ENCODE measurements at regions not wholly inside any gene's neighbourhood (a gene's known extent, or its start where the extent isn't known, plus 50 kb on each side); places are given as distances from the start of the nearest gene placed in this dataset.

DNA sequence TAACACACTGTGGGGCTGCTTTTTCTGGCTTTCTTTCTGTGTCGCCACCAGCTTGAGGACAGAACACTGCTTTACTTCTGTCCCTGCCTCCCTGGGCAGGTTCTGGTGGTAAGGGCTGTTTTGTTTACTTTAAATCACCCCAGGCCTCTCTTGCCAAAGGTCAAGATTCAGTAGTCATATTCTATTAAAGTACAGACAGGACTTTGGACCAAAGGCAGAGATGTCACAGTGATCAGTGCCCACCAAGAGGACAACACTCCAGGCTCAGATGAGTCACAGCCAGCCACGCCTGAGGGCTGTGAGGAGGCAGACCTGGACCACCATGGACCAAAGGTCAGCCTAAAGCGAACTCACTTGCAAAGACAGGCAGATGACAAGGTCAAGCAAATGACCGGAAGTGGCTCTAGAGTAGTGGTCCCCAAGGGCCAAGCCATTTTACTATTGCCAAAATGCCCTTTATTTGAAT, 200.0 kb downstream of the RHOU start:
- no peaks in the 10 kb centered on the region for H3K36me3 ChIP-seq (ENCODE audit: insufficient read depth, low read depth, low read length)
- no peak overlapping the region for H3K9ac ChIP-seq (ENCODE audit: low read depth, low read length)
- H3K4me1 ChIP-seq (ENCODE audit: insufficient read depth, low read length) = peaks cover 15% of the 10 kb centered on the region
- no peaks in the 10 kb centered on the region for H3K27me3 ChIP-seq (ENCODE audit: insufficient read depth, low read length)
- no peaks in the 10 kb centered on the region for H3K9me3 ChIP-seq (ENCODE audit: insufficient read depth, low read depth, low read length)
- no peak overlapping the region for H3K4me3 ChIP-seq (ENCODE audit: low read length)
- H3K27ac ChIP-seq (ENCODE audit: low read length) = no peak overlapping the region

- Histone ChIP-seq H3K9ac (ENCODE audit: low read depth, low read length) (no peak overlapping the region), H3K27me3 (ENCODE audit: insufficient read depth, low read length) (no peaks in the 10 kb centered on the region), H3K36me3 (ENCODE audit: insufficient read depth, low read depth, low read length) (no peaks in the 10 kb centered on the region), H3K4me3 (ENCODE audit: low read length) (no peak overlapping the region), H3K27ac (ENCODE audit: low read length) (no peak overlapping the region), H3K9me3 (ENCODE audit: insufficient read depth, low read depth, low read length) (no peaks in the 10 kb centered on the region), H3K4me1 (ENCODE audit: insufficient read depth, low read length) (peaks cover 15% of the 10 kb centered on the region)
Measured at GRCh38 chr1:228935855-228936727, 200.8 kb downstream of the RHOU start.

GRCh38 chr1:228936881-228937280, 201.6 kb downstream of the RHOU start:
- Histone ChIP-seq H3K27ac (ENCODE audit: low read length) (no peak overlapping the region), H3K36me3 (ENCODE audit: insufficient read depth, low read depth, low read length) (no peaks in the 10 kb centered on the region), H3K9ac (ENCODE audit: low read depth, low read length) (no peak overlapping the region), H3K9me3 (ENCODE audit: insufficient read depth, low read depth, low read length) (no peaks in the 10 kb centered on the region), H3K4me1 (ENCODE audit: insufficient read depth, low read length) (peaks cover 15% of the 10 kb centered on the region), H3K27me3 (ENCODE audit: insufficient read depth, low read length) (no peaks in the 10 kb centered on the region), H3K4me3 (ENCODE audit: low read length) (no peak overlapping the region)

GRCh38 chr1:228937351-228937750, 202.1 kb downstream of the RHOU start:
- Histone ChIP-seq H3K9me3 (ENCODE audit: insufficient read depth, low read depth, low read length) (no peaks in the 10 kb centered on the region), H3K9ac (ENCODE audit: low read depth, low read length) (no peak overlapping the region), H3K27me3 (ENCODE audit: insufficient read depth, low read length) (no peaks in the 10 kb centered on the region), H3K4me3 (ENCODE audit: low read length) (no peak overlapping the region), H3K27ac (ENCODE audit: low read length) (no peak overlapping the region), H3K4me1 (ENCODE audit: insufficient read depth, low read length) (peaks cover 15% of the 10 kb centered on the region), H3K36me3 (ENCODE audit: insufficient read depth, low read depth, low read length) (no peaks in the 10 kb centered on the region)

- Histone ChIP-seq H3K36me3 (ENCODE audit: insufficient read depth, low read depth, low read length) (no peaks in the 10 kb centered on the region), H3K27ac (ENCODE audit: low read length) (no peak overlapping the region), H3K4me1 (ENCODE audit: insufficient read depth, low read length) (peaks cover 15% of the 10 kb centered on the region), H3K9me3 (ENCODE audit: insufficient read depth, low read depth, low read length) (no peaks in the 10 kb centered on the region), H3K27me3 (ENCODE audit: insufficient read depth, low read length) (no peaks in the 10 kb centered on the region), H3K4me3 (ENCODE audit: low read length) (no peak overlapping the region), H3K9ac (ENCODE audit: low read depth, low read length) (no peak overlapping the region)
Measured at GRCh38 chr1:228937851-228938536, 202.7 kb downstream of the RHOU start.

DNA sequence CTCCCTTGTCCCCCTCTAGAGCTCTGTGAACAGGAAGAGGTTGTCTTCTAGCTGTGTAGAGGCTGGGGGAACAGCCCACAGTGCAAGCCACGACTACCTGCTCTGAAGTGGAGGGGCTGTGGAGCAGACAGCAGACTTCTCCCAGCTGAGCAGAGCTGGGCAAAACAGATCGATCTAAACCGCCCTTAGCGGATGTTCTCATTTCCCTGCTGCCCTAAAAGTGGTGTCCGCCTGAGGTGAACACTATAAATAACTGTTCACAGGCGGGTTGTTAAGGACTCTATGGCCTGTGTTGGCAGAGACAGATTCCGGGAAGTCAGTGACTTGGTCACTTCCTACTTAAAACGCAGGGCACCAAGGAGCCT, 203.2 kb downstream of the RHOU start:
- no peak overlapping the region for H3K9ac ChIP-seq (ENCODE audit: low read depth, low read length)
- no peaks in the 10 kb centered on the region for H3K36me3 ChIP-seq (ENCODE audit: insufficient read depth, low read depth, low read length)
- H3K4me3 ChIP-seq (ENCODE audit: low read length) = no peak overlapping the region
- no peaks in the 10 kb centered on the region for H3K27me3 ChIP-seq (ENCODE audit: insufficient read depth, low read length)
- peaks cover 15% of the 10 kb centered on the region for H3K4me1 ChIP-seq (ENCODE audit: insufficient read depth, low read length)
- H3K27ac ChIP-seq (ENCODE audit: low read length) = no peak overlapping the region
- H3K9me3 ChIP-seq (ENCODE audit: insufficient read depth, low read depth, low read length) = no peaks in the 10 kb centered on the region

- H3K27me3 ChIP-seq (ENCODE audit: insufficient read depth, low read length) = no peaks in the 10 kb centered on the region
- H3K9me3 ChIP-seq (ENCODE audit: insufficient read depth, low read depth, low read length) = no peaks in the 10 kb centered on the region
- H3K4me1 ChIP-seq (ENCODE audit: insufficient read depth, low read length) = peaks cover 15% of the 10 kb centered on the region
- no peak overlapping the region for H3K27ac ChIP-seq (ENCODE audit: low read length)
- no peaks in the 10 kb centered on the region for H3K36me3 ChIP-seq (ENCODE audit: insufficient read depth, low read depth, low read length)
- H3K9ac ChIP-seq (ENCODE audit: low read depth, low read length) = no peak overlapping the region
- no peak overlapping the region for H3K4me3 ChIP-seq (ENCODE audit: low read length)
Measured at GRCh38 chr1:228939001-228939691, 203.9 kb downstream of the RHOU start.

GRCh38 chr1:228939881-228940392, 204.7 kb downstream of the RHOU start:
- Histone ChIP-seq H3K36me3 (ENCODE audit: insufficient read depth, low read depth, low read length) (no peaks in the 10 kb centered on the region), H3K9ac (ENCODE audit: low read depth, low read length) (no peak overlapping the region), H3K27ac (ENCODE audit: low read length) (no peak overlapping the region), H3K27me3 (ENCODE audit: insufficient read depth, low read length) (no peaks in the 10 kb centered on the region), H3K4me3 (ENCODE audit: low read length) (no peak overlapping the region), H3K9me3 (ENCODE audit: insufficient read depth, low read depth, low read length) (no peaks in the 10 kb centered on the region), H3K4me1 (ENCODE audit: insufficient read depth, low read length) (peaks cover 15% of the 10 kb centered on the region)

DNA sequence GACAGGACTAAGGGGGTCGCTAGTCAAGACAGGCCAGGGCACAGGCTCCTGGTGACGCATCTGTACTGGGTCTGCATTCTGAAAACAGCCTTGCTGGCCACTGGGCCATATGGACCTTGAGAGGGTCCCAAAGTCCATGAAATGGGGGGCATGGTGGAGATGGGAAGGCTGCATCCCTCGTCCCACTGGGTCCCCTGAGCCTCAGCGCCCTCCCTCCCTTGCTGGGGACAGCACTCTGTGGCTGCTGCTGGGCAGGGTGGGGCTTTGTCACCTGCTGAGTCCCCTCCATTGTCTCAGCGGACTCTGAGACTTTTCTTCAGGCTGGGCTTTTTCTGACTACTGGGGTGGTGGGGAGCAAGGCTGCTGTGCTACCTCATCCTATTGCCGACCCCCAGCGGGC, 205.2 kb downstream of the RHOU start:
- no peaks in the 10 kb centered on the region for H3K27me3 ChIP-seq (ENCODE audit: insufficient read depth, low read length)
- H3K4me1 ChIP-seq (ENCODE audit: insufficient read depth, low read length) = peaks cover 15% of the 10 kb centered on the region
- no peaks in the 10 kb centered on the region for H3K36me3 ChIP-seq (ENCODE audit: insufficient read depth, low read depth, low read length)
- H3K4me3 ChIP-seq (ENCODE audit: low read length) = no peak overlapping the region
- H3K9ac ChIP-seq (ENCODE audit: low read depth, low read length) = no peak overlapping the region
- H3K27ac ChIP-seq (ENCODE audit: low read length) = no peak overlapping the region
- H3K9me3 ChIP-seq (ENCODE audit: insufficient read depth, low read depth, low read length) = no peaks in the 10 kb centered on the region

GRCh38 chr1:228940926-228941325, 205.6 kb downstream of the RHOU start:
- H3K4me1 ChIP-seq (ENCODE audit: insufficient read depth, low read length) = peaks cover 15% of the 10 kb centered on the region
- H3K36me3 ChIP-seq (ENCODE audit: insufficient read depth, low read depth, low read length) = no peaks in the 10 kb centered on the region
- H3K9me3 ChIP-seq (ENCODE audit: insufficient read depth, low read depth, low read length) = no peaks in the 10 kb centered on the region
- H3K27me3 ChIP-seq (ENCODE audit: insufficient read depth, low read length) = no peaks in the 10 kb centered on the region
- H3K9ac ChIP-seq (ENCODE audit: low read depth, low read length) = no peak overlapping the region
- H3K27ac ChIP-seq (ENCODE audit: low read length) = no peak overlapping the region
- no peak overlapping the region for H3K4me3 ChIP-seq (ENCODE audit: low read length)

DNA sequence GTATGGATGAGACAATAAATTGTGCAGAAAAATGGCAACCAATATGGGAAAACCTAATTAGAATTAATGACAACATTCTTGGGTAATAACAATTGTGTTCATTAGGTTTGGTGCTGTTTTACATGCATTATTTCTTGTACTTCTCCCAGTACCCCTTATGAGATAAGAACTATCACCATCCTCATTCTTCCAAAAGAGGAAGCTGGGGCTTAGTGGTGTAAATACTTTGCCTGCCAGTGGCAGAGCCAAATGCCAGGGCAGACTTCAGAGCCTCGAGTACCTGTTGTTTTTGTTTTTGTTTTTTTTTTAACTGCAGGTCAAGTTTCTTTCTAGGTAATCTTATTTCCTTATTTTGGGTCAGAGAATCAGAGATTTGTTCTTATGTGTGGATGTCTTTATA, 206.4 kb downstream of the RHOU start:
- Histone ChIP-seq H3K4me3 (ENCODE audit: low read length) (no peak overlapping the region), H3K36me3 (ENCODE audit: insufficient read depth, low read depth, low read length) (no peaks in the 10 kb centered on the region), H3K27me3 (ENCODE audit: insufficient read depth, low read length) (no peaks in the 10 kb centered on the region), H3K9me3 (ENCODE audit: insufficient read depth, low read depth, low read length) (no peaks in the 10 kb centered on the region), H3K27ac (ENCODE audit: low read length) (no peak overlapping the region), H3K9ac (ENCODE audit: low read depth, low read length) (no peak overlapping the region), H3K4me1 (ENCODE audit: insufficient read depth, low read length) (peaks cover 15% of the 10 kb centered on the region)
